ENCODE measurements at regions not wholly inside any gene's neighbourhood (a gene's known extent, or its start where the extent isn't known, plus 50 kb on each side); places are given as distances from the start of the nearest gene placed in this dataset.

DNA sequence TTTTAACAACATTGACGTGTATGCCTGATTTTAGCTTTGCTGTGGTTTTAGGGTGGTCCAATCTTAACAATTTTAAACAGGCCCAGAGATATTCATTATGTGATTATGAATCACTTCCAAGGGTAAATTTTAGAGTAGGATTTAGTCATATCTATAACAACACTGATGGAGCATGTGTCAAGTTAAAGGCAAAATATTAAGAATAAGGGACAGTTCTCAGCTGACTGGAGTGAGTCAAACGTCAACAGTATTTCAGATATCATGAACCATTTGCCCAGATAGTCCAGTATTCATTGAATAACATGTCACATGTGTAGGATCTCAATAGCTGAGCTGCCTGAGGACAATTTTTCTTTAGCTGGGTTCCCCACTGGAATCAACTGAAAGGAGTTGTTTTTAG, 61.3 kb upstream of the VCX2 start:
- no peak for DNase-seq
- intact Hi-C loops (cut with DNase I; ENCODE audit: low total_unique reads): no loop called here
- Histone ChIP-seq H3K4me1 (no peaks in the 10 kb centered on the region), H3K27ac (no peak overlapping the region), H3K4me3 (no peak overlapping the region), H3K36me3 (no peaks in the 10 kb centered on the region), H3K9me3 (no peaks in the 10 kb centered on the region), H3K27me3 (no peaks in the 10 kb centered on the region)
- 65% methylated on average over 2 of the region's 2 CpGs; no CpG with 5 or more reads in 1 of the 2 donors for WGBS, 2 donors (ENCODE audit: low coverage in 1 of 2)
- in situ Hi-C loops (cut with MboI; ENCODE audit: low pct_ligation_motif_present in 1 of 4, low pct_unique_long_range_greater_than_20kb in 1 of 4, low sequenced_read_pairs in 3 of 4): no loop called here
- TF ChIP-seq POLR2AphosphoS5 (IDR thresholded peaks at IDR 0.05) (no peak), EP300 (IDR thresholded peaks at IDR 0.05; ENCODE audit: low read depth) (no peak), POLR2A (IDR thresholded peaks at IDR 0.05) (no peak), CTCF (IDR thresholded peaks at IDR 0.05) (no peak)

DNA sequence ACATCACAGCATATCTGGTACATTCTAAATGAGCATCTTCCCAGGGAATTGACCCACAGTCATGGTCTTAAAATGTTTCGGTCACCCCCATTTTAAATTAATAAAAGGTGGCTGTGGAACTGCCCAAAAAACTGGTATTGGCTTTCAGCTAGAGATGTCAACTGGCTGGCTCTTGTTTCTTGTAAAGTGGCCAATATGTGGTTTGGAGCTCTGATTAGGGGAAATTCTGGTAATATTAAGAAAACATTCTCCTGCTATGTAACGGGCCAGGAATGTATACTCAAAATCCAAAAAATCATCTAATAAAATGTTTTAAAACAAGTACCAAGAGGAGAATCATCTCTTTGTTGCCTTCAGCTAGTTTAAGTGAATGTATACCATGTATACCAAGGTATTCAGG, 62.0 kb upstream of the VCX2 start:
- no peaks in the 10 kb centered on the region for H3K27me3 ChIP-seq
- no peak overlapping the region for H3K27ac ChIP-seq
- 92 to 93% methylated on average over 2 of the region's 2 CpGs for WGBS, 2 donors (ENCODE audit: low coverage in 1 of 2)
- no peaks in the 10 kb centered on the region for H3K36me3 ChIP-seq
- in situ Hi-C loops (cut with MboI; ENCODE audit: low pct_ligation_motif_present in 1 of 4, low pct_unique_long_range_greater_than_20kb in 1 of 4, low sequenced_read_pairs in 3 of 4): no loop called here
- intact Hi-C loops (cut with DNase I; ENCODE audit: low total_unique reads): no loop called here
- no peak overlapping the region for H3K4me3 ChIP-seq
- H3K9me3 ChIP-seq: no peaks in the 10 kb centered on the region
- no peaks in the 10 kb centered on the region for H3K4me1 ChIP-seq
- no peak for DNase-seq
- no peak for TF ChIP-seq POLR2AphosphoS5 (IDR thresholded peaks at IDR 0.05)
- TF ChIP-seq POLR2A (IDR thresholded peaks at IDR 0.05): no peak
- TF ChIP-seq CTCF (IDR thresholded peaks at IDR 0.05): no peak
- no peak for TF ChIP-seq EP300 (IDR thresholded peaks at IDR 0.05; ENCODE audit: low read depth)

DNA sequence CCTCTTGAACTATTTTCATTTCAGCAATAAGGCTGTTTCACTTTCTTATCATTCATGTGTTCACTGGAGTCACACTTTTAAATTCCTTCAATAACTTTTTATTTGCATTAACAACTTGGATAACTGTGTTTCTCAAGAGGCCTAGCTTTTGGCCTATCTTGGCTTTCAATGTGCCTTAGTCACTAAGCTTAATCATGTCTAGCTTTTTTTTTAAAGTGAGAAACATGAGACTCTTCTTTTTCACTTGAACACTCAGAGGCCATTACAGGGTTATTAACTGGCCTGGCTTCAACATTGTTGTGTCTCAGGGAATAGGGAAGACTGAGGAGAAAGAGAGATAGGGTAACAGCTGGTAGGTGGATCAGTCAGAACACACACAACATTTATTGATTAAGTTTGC, 64.0 kb upstream of the VCX2 start:
- TF ChIP-seq CTCF (IDR thresholded peaks at IDR 0.05) (no peak), POLR2AphosphoS5 (IDR thresholded peaks at IDR 0.05) (no peak), EP300 (IDR thresholded peaks at IDR 0.05; ENCODE audit: low read depth) (no peak), POLR2A (IDR thresholded peaks at IDR 0.05) (no peak)
- in situ Hi-C loops (cut with MboI; ENCODE audit: low pct_ligation_motif_present in 1 of 4, low pct_unique_long_range_greater_than_20kb in 1 of 4, low sequenced_read_pairs in 3 of 4): no loop called here
- no peaks in the 10 kb centered on the region for H3K27me3 ChIP-seq

GRCh38 chrX:8237718-8238117, 66.7 kb upstream of the VCX2 start:
- DNase-seq: no peak
- TF ChIP-seq POLR2A (IDR thresholded peaks at IDR 0.05): no peak
- no peak for TF ChIP-seq POLR2AphosphoS5 (IDR thresholded peaks at IDR 0.05)
- TF ChIP-seq EP300 (IDR thresholded peaks at IDR 0.05; ENCODE audit: low read depth): no peak
- no peak for TF ChIP-seq CTCF (IDR thresholded peaks at IDR 0.05)
- Histone ChIP-seq H3K27me3 (no peaks in the 10 kb centered on the region), H3K4me1 (no peaks in the 10 kb centered on the region), H3K4me3 (no peak overlapping the region), H3K27ac (no peak overlapping the region), H3K9me3 (no peaks in the 10 kb centered on the region), H3K36me3 (no peaks in the 10 kb centered on the region)
- in situ Hi-C loops (cut with MboI; ENCODE audit: low pct_ligation_motif_present in 1 of 4, low pct_unique_long_range_greater_than_20kb in 1 of 4, low sequenced_read_pairs in 3 of 4): no loop called here
- intact Hi-C loops (cut with DNase I; ENCODE audit: low total_unique reads): no loop called here
- WGBS, 2 donors (ENCODE audit: low coverage in 1 of 2): 86 to 100% methylated on average over 1 to 6 of the region's 6 CpGs

More for the DNA sequence above, 64.0 kb upstream of the VCX2 start:
- H3K4me1 ChIP-seq: no peaks in the 10 kb centered on the region
- DNase-seq: no peak
- H3K9me3 ChIP-seq: no peaks in the 10 kb centered on the region
- intact Hi-C loops (cut with DNase I; ENCODE audit: low total_unique reads): no loop called here
- no peak overlapping the region for H3K27ac ChIP-seq
- H3K36me3 ChIP-seq: no peaks in the 10 kb centered on the region
- no peak overlapping the region for H3K4me3 ChIP-seq

Measured in transverse colon (tissue), 4 donors.